AG09309 (cell line): ENCODE measurements at regions not wholly inside any gene's neighbourhood (a gene's known extent, or its start where the extent isn't known, plus 50 kb on each side); places are given as distances from the start of the nearest gene placed in this dataset.

Source experiments
- DNase-seq: peaks from one replicate; pipeline ENCODE4 v3.0.0-alpha.2; 2010; ENCODE audit warnings: low read depth
- H3K4me3 ChIP-seq: 2 replicates; pipeline ENCODE4 v1.5.1; 2011; ENCODE audit warnings: mild to moderate bottlenecking, low read depth, low read length, moderate library complexity; ENCODE audit not compliant: control insufficient read depth
- TF ChIP-seq, protein P1 (sequence below): IDR thresholded peaks from 2 replicates; pipeline ENCODE4 v1.5.1; 2011; ENCODE audit warnings: mild to moderate bottlenecking, low read depth, low read length, inconsistent platforms; ENCODE audit not compliant: insufficient read depth, control insufficient read depth; ENCODE audit errors: missing control alignments

DNA sequence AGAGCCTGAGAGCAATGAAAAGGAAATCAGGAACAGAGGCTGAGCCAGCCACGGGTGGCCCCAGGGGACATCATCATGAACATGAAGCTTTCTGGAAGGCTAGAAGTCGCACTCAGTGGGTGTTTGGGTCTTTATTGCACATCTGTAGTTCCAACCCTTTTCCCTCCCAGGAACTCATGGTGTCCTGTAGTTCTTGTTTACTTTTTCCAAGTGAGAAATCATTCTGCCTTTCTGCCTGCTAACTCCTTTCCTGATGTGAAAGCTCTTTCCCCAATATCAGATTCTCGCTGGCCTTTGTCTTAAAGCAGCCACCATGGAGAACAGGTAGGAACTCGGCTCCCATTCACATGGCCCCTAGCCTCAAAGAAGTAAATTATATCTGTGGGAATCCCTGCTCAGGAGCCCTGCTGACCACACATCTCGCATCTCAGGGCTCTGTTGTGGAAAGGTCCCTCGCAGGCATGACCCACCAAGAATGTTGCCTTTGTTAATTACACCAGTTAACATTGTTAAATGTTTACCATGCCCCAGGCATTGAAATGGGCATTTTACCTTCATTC lies 542.7 kb downstream of the TNS3 start:
- DNase-seq, result no peak
- TF ChIP-seq, protein P1, sequence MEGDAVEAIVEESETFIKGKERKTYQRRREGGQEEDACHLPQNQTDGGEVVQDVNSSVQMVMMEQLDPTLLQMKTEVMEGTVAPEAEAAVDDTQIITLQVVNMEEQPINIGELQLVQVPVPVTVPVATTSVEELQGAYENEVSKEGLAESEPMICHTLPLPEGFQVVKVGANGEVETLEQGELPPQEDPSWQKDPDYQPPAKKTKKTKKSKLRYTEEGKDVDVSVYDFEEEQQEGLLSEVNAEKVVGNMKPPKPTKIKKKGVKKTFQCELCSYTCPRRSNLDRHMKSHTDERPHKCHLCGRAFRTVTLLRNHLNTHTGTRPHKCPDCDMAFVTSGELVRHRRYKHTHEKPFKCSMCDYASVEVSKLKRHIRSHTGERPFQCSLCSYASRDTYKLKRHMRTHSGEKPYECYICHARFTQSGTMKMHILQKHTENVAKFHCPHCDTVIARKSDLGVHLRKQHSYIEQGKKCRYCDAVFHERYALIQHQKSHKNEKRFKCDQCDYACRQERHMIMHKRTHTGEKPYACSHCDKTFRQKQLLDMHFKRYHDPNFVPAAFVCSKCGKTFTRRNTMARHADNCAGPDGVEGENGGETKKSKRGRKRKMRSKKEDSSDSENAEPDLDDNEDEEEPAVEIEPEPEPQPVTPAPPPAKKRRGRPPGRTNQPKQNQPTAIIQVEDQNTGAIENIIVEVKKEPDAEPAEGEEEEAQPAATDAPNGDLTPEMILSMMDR, result no peak
- no peak overlapping the region for H3K4me3 ChIP-seq

DNA sequence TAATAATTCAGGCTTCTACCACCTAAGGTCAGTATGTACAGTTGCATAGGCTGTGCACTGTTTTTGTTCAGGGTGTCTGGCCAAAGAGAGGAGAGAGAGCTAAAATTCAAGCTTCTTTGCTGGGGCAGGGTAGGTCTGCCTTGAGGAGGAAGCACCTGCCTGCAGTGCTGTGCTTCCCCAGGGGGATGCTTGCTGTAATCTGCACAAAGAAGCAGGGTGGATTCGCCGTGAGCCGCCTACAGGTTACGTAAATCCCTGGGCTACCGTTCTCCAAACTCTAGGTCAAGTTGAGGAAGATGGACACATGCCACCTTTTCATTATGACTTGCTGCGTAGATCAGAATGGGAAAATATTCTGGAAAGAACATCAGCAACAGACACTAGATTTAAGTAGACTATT lies 543.3 kb downstream of the TNS3 start:
- no peak for DNase-seq
- TF ChIP-seq, protein P1, result no peak
- no peak overlapping the region for H3K4me3 ChIP-seq

DNA sequence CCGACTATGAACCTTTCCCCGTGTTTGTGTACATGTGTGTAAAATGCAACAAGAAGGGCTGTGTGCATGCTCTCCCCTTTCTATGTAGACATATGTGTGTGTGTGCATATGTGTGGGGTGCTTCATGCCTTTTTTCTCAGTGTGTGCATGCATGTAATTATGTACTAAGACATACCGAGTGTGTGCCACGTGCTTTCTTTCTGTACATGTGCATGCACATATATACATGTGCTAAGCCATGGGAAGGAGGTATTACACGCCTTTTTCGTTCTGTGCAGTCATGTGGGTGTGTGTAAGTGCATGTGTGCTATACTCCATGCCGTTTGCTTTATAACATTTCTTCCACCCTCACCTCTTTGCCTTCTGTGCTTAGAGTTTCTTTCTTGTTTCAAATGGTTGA lies 544.3 kb downstream of the TNS3 start:
- TF ChIP-seq, protein P1, result no peak
- no peak overlapping the region for H3K4me3 ChIP-seq
- no peak for DNase-seq

DNA sequence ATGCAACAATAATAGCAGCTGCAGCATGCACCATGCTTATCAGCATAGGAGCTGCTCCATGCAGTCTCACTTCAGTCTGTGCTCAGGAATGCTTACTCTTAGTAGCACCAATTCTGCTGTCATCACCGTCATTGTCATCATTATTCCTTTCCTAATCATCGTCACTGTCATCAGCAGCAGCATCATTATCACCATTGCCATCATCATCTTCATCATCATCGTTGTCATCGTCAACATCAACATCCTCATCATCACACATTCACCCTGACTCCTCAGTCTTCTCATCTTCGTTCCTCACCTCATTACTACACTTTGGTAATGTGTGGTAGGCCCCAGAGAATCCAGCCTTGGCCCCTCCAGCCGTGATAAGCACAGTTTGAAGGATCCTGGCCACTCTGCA lies 545.0 kb downstream of the TNS3 start:
- no peak overlapping the region for H3K4me3 ChIP-seq
- TF ChIP-seq, protein P1, result no peak
- DNase-seq, result no peak

DNA sequence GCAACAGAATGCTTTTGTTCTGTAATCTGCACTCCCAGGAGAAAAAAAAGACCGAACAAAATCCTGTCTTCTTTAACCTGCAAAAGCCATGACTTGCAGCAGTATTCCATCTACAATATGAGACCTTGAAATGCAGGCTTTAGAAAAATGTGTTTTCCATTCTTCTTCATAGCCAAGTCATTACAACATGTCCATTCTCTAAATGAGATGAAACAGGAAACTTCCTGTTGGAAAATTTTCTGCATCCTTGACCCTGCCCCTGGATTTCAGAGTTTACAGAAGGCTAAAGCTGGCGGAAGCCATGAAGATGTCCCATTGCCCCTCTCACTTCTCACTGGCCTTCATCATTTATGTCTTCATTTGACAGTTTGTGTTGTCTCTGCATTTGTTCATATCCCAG lies 546.4 kb downstream of the TNS3 start:
- no peak for DNase-seq
- H3K4me3 ChIP-seq, result no peak overlapping the region
- TF ChIP-seq, protein P1, result no peak

DNA sequence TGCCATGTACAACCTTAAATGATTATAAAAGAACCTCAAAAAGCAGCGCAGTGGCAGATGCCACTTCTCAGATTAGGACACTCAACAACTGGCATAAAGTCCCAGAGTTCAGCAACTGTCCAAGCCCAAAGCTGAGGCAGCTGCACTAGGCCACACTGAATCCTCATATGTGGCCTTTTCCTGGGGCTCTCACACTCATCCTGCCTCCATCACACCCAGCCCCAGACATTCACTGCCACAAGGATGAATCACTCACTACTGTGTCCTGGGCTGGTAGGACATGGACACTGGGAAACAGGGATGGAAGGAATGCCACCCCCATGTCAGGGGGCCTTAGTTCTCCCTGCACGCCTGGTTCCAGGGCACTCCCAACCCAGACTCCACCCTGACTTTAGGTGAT lies 547.7 kb downstream of the TNS3 start:
- no peak for DNase-seq

More for the DNA sequence above, 547.7 kb downstream of the TNS3 start:
- TF ChIP-seq, protein P1, result no peak
- no peak overlapping the region for H3K4me3 ChIP-seq
